Common myeloid progenitor, CD34-positive (primary cell): ENCODE measurements at regions not wholly inside any gene's neighbourhood (a gene's known extent, or its start where the extent isn't known, plus 50 kb on each side); places are given as distances from the start of the nearest gene placed in this dataset.

Source experiments
- CTCF ChIA-PET: fragments of 350-600 bp; sonication (Branson Sonifier 250); formaldehyde crosslinking; loops from one replicate; lab custom pipeline; 2021; ENCODE audit warnings: antibody characterized with exemption; lab: Charles Lee
- POLR2A ChIA-PET: fragments of 350-600 bp; sonication (Branson Sonifier 250); formaldehyde crosslinking; loops from one replicate; lab custom pipeline; 2021; ENCODE audit warnings: antibody characterized with exemption; lab: Charles Lee
- DNase-seq, 3 donors: peaks; one replicate each; pipeline versions ENCODE4 v3.0.0 to v3.0.0-alpha.2; 2013
- H3K27ac ChIP-seq, 2 experiments: 1 replicate in 1 of 2; 2 replicates in 1 of 2; pipeline ENCODE4 v1.7.0; 2013; ENCODE audit warnings: inconsistent platforms in 2 of 2, low read length in 2 of 2, mild to moderate bottlenecking in 2 of 2, low read depth in 1 of 2, moderate library complexity in 1 of 2; ENCODE audit not compliant: severe bottlenecking in 2 of 2, insufficient read depth in 1 of 2, poor library complexity in 1 of 2
- H3K27me3 ChIP-seq, 5 experiments: replicated peaks in 2 of 5; 1 replicate in 3 of 5; 2 replicates in 2 of 5; pipeline versions ENCODE4 v1.6.1 to v1.7.0; 2013; ENCODE audit warnings: low read length in 4 of 5, mild to moderate bottlenecking in 2 of 5, moderate library complexity in 2 of 5, inconsistent platforms in 1 of 5; ENCODE audit not compliant: insufficient read depth in 5 of 5, control insufficient read depth in 4 of 5
- H3K36me3 ChIP-seq, 4 experiments: 1 replicate in 2 of 4; 2 replicates in 2 of 4; pipeline versions ENCODE4 v1.6.1 to v1.7.0; 2013; ENCODE audit warnings: low read length in 3 of 4, control low read depth in 1 of 4, mild to moderate bottlenecking in 1 of 4; ENCODE audit not compliant: control insufficient read depth in 4 of 4, insufficient read depth in 4 of 4
- H3K4me1 ChIP-seq, 4 experiments: 1 replicate in 3 of 4; 2 replicates in 1 of 4; pipeline versions ENCODE4 v1.6.1 to v1.7.1; 2013; ENCODE audit warnings: low read length in 3 of 4, mild to moderate bottlenecking in 3 of 4, control low read depth in 1 of 4, inconsistent platforms in 1 of 4, moderate library complexity in 1 of 4; ENCODE audit not compliant: control insufficient read depth in 4 of 4, insufficient read depth in 4 of 4; ENCODE audit errors: control extremely low read depth in 1 of 4
- H3K4me3 ChIP-seq, 7 experiments: 1 replicate in 4 of 7; 2 replicates in 3 of 7; pipeline versions ENCODE4 v1.5.1 to v1.7.0; 2013; ENCODE audit warnings: mild to moderate bottlenecking in 7 of 7, low read length in 6 of 7, moderate library complexity in 6 of 7, inconsistent platforms in 2 of 7, low read depth in 2 of 7, control low read depth in 1 of 7; ENCODE audit not compliant: insufficient read depth in 4 of 7, control insufficient read depth in 1 of 7; ENCODE audit errors: extremely low read depth in 1 of 7
- H3K9me3 ChIP-seq, 5 experiments: 1 replicate in 4 of 5; 2 replicates in 1 of 5; pipeline versions ENCODE4 v1.6.1 to v1.7.1; 2013; ENCODE audit warnings: low read length in 4 of 5, mild to moderate bottlenecking in 2 of 5, inconsistent platforms in 1 of 5, low read depth in 1 of 5, moderate library complexity in 1 of 5; ENCODE audit not compliant: control insufficient read depth in 4 of 5, insufficient read depth in 2 of 5; ENCODE audit errors: control extremely low read depth in 1 of 5
- WGBS: methylation state at CpG from one replicate; pipeline ENCODE4 v1.1.5; 2013; ENCODE audit not compliant: insufficient coverage; 5-methylcytosine and 5-hydroxymethylcytosine counted together

DNA sequence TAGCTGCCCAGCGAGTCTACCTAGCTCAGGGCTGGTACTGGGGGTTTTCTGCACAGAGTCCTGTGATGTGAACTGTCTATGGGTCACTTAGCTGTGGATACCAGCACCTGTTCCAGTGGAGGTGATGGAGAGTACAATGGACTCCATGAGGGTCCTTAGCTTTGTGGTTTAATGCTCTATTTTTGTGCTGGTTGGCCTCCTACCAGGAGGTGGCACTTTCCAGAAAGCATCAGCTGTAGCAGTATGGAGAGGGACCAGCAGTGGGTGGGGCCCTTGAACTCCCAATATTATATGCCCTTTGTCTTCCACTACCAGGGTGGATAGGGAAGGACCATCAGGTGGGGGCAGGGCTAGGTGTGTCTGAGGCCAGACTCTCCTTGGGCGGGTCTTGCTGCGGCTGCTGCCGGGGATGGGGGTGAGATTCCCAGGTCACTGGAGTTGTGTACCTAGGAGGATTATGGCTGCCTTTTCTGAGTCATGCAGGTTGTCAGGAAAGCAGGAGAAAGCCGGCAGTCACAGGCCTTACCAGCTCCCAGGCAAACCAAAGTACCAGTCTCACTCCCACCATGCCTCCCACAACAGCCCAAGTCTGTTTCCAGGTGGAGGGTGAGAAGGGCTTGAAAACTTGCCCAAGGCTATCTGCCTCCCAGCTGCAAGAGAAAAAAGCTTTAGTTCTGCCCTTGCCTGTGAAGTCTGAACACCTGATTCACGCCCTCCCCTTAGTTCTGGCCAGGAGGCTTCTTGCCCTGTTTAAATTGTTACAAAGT lies 163.0 kb upstream of the NUDT4 start:
- H3K27ac ChIP-seq: no peak overlapping the region
- CTCF ChIA-PET: no interaction called here
- H3K36me3 ChIP-seq: no peaks in the 10 kb centered on the region
- peaks cover 0 to 3% (median 0%) of the 10 kb centered on the region in 5 experiments for H3K9me3 ChIP-seq
- 94% methylated on average over 2 of the region's 6 CpGs for WGBS
- POLR2A ChIA-PET: interaction anchor here (0.6 kb wide), 1 partner anchor 10 kb away, joined by 3 read pairs; no protein-coding TSS in a partner anchor
- H3K27me3 ChIP-seq: no peaks in the 10 kb centered on the region
- no peak for DNase-seq
- no peaks in the 10 kb centered on the region for H3K4me1 ChIP-seq
- H3K4me3 ChIP-seq: no peak overlapping the region

DNA sequence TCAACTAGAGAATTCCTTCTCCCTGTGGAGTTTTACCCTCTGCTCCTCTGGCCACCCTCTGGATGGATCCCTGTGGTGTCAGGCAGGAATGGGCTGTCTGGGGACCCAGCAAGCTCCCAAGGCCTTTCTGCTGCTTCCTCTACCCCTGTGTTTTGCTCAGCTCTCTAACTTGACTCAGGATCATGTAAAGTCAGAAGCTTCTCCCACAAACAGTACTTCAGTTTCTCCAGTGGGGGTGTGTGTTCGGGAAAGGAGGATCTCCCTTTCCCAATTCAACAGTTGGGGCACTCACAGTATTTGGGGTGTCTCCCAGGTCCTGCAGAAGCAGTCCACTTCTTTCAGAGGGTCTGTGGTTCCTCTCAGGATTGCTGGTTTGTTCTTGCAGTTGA lies 162.4 kb upstream of the NUDT4 start:
- WGBS: 100% methylated on average over 1 of the region's 1 CpG
- ChIA-PET CTCF (no interaction called here), POLR2A (no interaction called here)
- H3K4me1 ChIP-seq: no peaks in the 10 kb centered on the region
- H3K4me3 ChIP-seq: no peak overlapping the region
- no peak overlapping the region for H3K27ac ChIP-seq
- no peak for DNase-seq
- peaks cover 0 to 3% (median 0%) of the 10 kb centered on the region in 5 experiments for H3K9me3 ChIP-seq
- H3K27me3 ChIP-seq: no peaks in the 10 kb centered on the region
- no peaks in the 10 kb centered on the region for H3K36me3 ChIP-seq

DNA sequence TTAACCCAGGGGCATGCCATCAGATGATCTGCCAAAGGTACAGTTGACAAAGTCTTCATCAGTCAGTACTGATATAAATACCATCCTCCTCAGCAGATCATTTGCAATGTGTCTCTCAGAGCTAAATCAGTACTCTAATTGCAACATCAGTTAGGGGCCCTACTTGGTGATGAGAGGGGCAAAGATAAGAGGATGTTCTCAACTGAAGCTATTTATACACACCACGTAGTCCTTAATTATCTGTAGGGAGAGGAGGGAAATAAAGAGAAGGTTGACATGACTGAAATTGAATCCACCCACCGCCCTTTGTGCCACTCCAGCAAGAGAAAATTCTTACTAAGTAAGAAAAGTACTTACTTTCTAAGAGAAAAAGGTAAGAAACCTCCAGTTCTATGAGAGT lies 157.8 kb upstream of the NUDT4 start:
- ChIA-PET POLR2A (no interaction called here), CTCF (interaction anchor here (0.6 kb wide), 1 partner anchor 1073 kb away, joined by 3 read pairs; no protein-coding TSS in a partner anchor)
- no peak overlapping the region for H3K27ac ChIP-seq
- no peak overlapping the region for H3K4me3 ChIP-seq
- H3K36me3 ChIP-seq: no peaks in the 10 kb centered on the region
- H3K9me3 ChIP-seq: peaks cover 0 to 4% (median 3%) of the 10 kb centered on the region in 5 experiments
- WGBS: no CpG with 5 or more reads among the region's 2 CpGs
- H3K4me1 ChIP-seq: peaks cover 0 to 7% (median 0%) of the 10 kb centered on the region in 4 experiments
- no peaks in the 10 kb centered on the region for H3K27me3 ChIP-seq
- no peak for DNase-seq

DNA sequence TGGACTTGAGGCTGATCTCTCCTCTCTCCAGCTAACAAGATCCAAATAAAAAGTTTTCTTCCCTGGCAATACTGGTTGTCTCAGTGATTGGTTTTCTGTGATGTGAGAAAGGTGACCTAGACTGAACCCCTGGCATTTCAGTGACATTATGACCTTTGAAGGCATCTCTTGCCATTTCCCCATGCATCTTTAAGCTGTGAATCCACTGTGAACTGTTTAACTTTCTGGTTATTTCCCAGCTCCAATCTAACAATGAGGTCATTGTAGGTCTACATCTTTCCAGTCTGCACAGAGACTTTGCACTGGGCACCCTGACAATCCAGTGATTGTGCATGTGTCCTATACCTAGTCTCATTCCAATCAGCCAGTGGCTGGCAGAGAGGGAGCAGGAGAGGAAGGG lies 155.9 kb upstream of the NUDT4 start:
- ChIA-PET POLR2A (no interaction called here), CTCF (no interaction called here)
- H3K27ac ChIP-seq: no peak overlapping the region
- peaks cover 0 to 4% (median 3%) of the 10 kb centered on the region in 5 experiments for H3K9me3 ChIP-seq
- H3K4me1 ChIP-seq: peaks cover 0 to 7% (median 0%) of the 10 kb centered on the region in 4 experiments
- DNase-seq: no peak
- H3K36me3 ChIP-seq: no peaks in the 10 kb centered on the region
- no peak overlapping the region for H3K4me3 ChIP-seq
- H3K27me3 ChIP-seq: no peaks in the 10 kb centered on the region

DNA sequence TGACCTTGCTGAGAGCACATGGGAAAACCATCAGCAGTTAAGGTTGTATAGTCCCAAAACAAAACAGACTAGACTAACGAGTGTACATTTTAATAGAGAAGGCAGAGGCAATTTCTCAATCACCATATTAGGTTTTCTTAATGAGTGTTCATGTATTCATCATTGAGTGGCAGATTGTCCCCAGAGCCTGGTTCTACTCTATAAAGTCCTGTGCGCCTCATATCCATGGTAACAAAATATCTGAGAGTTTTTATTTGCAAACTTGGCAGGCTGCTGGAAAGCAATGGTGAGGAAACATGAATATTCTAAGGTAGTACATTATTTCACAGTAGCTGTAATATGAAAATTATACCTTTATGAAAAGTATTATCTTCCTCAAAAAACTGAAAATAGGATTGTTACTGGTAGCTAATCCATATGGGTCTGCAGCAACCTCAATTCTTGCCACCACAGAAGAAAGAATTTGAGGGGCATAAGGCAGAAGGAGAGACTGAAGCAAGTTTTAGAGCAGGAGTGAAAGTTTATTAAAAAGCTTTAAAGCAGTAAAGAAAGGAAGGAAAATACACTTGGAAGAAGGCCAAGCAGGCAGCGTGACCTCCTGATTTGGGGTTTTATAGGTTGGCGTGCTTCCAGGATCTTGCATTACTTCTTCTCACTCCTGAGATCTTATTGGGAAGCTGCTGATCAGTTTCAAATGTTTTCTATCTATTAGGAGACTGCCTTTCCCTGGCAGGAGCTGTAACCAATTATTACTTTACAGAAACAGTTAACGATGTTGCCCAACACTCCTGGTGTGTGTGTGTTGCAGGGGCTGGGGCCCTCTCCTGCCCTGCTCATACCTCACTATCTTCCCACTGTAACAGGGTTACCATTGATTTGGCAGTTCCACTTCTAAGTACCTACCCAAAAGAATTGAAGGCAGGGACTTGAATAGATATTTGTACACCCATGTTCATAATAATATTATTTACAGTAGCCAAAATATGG lies 154.0 kb upstream of the NUDT4 start:
- CTCF ChIA-PET: no interaction called here

DNA sequence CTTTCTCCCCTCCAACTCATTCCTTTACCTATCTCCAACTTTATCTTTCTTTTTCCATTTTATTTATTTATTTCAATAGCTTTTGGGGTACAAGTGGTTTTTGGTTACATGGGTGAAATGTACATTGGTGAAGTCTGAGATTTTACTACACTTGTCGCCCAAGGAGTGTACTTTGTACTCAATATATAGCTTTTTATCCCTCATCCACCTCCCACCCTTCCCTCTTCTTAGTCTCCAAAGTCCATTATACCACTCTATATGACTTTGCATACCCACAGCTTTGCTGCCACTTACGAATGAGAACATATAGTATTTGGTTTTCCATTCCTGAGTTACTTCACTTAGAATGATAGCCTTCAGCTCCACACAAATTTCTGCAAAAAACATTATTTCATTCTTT lies 152.6 kb upstream of the NUDT4 start:
- Histone ChIP-seq H3K36me3 (no peaks in the 10 kb centered on the region), H3K9me3 (peaks cover 0 to 4% (median 3%) of the 10 kb centered on the region in 5 experiments), H3K27ac (no peak overlapping the region), H3K4me1 (peaks cover 0 to 7% (median 0%) of the 10 kb centered on the region in 4 experiments), H3K27me3 (no peaks in the 10 kb centered on the region), H3K4me3 (no peak overlapping the region)
- ChIA-PET CTCF (interaction anchor here (0.6 to 1.3 kb wide), 3 partner anchors 96 to 215 kb away, joined by 3 to 5 read pairs (median 3); no protein-coding TSS in a partner anchor), POLR2A (interaction anchor here (0.6 kb wide), 1 partner anchor 10 kb away, joined by 3 read pairs; no protein-coding TSS in a partner anchor)
- no CpG with 5 or more reads among the region's 2 CpGs for WGBS
- DNase-seq: no peak

More for the DNA sequence above, 154.0 kb upstream of the NUDT4 start:
- Histone ChIP-seq H3K27ac (no peak overlapping the region), H3K9me3 (peaks cover 0 to 4% (median 3%) of the 10 kb centered on the region in 5 experiments), H3K27me3 (no peaks in the 10 kb centered on the region), H3K36me3 (no peaks in the 10 kb centered on the region), H3K4me3 (no peak overlapping the region), H3K4me1 (peaks cover 0 to 7% (median 0%) of the 10 kb centered on the region in 4 experiments)
- 61% methylated on average over 4 of the region's 5 CpGs for WGBS
- POLR2A ChIA-PET: interaction anchor here (0.6 to 1.0 kb wide), 2 partner anchors 101 to 136 kb away, joined by 3 to 4 read pairs; no protein-coding TSS in a partner anchor
- peak; percentile 14 to 45 (median 44) for DNase-seq
